Thyroid gland (tissue), 4 donors: ENCODE measurements at regions not wholly inside any gene's neighbourhood (a gene's known extent, or its start where the extent isn't known, plus 50 kb on each side); places are given as distances from the start of the nearest gene placed in this dataset.

Source experiments
- CTCF ChIP-seq, 6 experiments: fragments of 200-600 bp in 3 of 6; fragments of 450-650 bp in 3 of 6; sonication (generic) in 3 of 6; IDR thresholded peaks; one replicate each; pipeline ENCODE4 v1.5.1; 2016 to 2019; ENCODE audit warnings: antibody characterized with exemption in 6 of 6, mild to moderate bottlenecking in 2 of 6, inconsistent platforms in 1 of 6, moderate library complexity in 1 of 6
- POLR2A ChIP-seq, 2 donors: fragments of 450-650 bp; IDR thresholded peaks; one replicate each; pipeline ENCODE4 v1.6.1; 2017; ENCODE audit warnings: antibody characterized with exemption in 2 of 2, mild to moderate bottlenecking in 2 of 2, moderate library complexity in 1 of 2

- no peak for TF ChIP-seq CTCF (IDR thresholded peaks at IDR 0.05)
- no peak for TF ChIP-seq POLR2A (IDR thresholded peaks at IDR 0.05)
Observed at GRCh38 chr21:15124731-15125130, 59.9 kb upstream of the NRIP1 start.
